HG03103 (cell line): ENCODE measurements at regions not wholly inside any gene's neighbourhood (a gene's known extent, or its start where the extent isn't known, plus 50 kb on each side); places are given as distances from the start of the nearest gene placed in this dataset.
"Not testable (repeated sequence)": the region's sequence is repeated elsewhere in the genome, so short reads cannot be mapped to it uniquely, and the experiment has no call there.

ENCODE experiments used
- ATAC-seq: cut with Tn5 transposase; IDR thresholded peaks from one replicate; pipeline ENCODE4 v1.9.1; 2021; ENCODE audit warnings: low read depth; ENCODE audit not compliant: unreplicated experiment

DNA sequence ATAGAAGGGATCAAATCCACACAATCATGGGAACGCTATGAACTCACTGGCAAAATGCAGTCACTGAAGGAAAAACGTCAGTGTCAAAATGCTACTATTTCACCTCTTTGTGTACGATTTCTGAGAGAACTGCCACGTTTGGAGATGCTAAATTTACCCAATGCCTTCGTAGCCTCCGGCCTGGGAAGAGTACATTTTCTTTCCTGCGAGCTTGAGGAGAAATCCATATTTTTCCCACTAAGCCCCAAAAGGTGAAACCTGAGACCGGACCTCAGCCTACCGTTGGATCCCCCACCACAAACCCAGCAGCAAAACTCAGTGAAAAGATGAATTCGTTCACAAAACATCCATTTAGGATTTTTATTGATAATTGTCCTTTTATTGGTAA is 131.7 kb downstream of the GPX5 start:
- no peak for ATAC-seq

DNA sequence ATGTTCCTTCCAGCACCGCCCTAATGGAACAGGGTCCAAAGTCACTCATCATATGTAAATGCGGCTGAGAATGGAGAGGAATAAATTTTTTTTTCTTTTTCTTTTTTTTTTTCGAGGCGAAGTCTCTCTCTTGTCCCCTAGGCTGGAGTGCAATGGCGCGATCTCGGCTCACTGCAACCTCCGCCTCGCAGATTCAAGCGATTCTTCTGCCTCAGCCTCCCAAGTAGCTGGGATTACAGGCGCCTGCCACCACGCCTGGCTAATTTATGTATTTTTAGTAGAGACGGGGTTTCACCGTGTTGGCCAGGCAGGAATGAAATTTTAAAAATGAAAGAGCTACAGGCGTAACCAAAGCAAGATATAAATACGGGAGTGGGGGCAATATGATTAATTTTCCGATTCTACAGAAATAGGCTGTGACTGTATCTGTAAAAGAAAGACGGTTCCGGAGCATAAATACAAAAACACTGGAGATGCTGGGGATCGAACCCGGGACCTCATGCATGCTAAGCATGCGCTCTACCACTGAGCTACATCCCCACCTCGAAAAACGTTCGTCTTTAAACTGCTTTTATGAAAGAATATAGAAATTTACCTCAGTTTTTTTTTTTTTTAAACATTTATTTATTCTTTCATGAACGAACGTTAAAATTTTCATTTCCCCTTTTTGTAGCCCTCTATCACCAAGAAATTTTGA is 132.2 kb downstream of the GPX5 start:
- no peak for ATAC-seq

DNA sequence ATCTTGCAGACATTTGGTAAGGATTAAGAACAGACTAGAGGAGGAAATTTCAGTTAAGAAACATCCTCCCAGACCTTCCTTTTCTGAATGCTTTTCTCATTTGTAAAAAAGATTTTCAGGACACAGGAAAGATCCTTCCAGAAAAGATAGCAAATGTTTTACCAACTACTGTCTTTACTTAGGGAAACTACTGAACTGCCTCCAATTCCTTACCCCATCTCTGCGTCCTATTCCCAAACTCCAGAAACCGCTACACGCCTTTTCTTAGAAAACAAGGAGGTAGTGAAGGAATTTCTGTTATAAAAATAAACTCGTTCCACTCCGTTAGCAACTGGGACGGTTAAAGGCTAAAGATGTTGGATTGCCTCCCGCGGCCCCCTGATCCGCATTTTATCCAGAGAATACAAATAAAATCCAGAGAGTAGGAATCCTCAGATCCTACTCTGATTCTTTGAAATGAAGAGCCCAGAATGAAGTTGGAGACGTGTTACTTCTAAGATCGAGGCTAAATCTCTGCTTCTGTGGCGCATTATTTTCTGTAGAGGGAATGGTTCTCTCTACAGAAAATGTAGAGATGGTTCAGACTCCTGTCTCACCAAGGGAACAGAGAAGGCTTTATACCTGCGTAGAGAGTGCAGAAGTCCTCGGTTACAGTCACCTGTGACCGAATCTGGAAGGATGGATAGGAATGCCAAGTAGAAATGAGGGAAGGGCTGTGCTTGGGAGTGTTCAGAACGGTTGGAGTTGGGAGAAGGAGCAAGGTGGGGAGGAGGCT is 133.0 kb downstream of the GPX5 start:
- no peak for ATAC-seq

DNA sequence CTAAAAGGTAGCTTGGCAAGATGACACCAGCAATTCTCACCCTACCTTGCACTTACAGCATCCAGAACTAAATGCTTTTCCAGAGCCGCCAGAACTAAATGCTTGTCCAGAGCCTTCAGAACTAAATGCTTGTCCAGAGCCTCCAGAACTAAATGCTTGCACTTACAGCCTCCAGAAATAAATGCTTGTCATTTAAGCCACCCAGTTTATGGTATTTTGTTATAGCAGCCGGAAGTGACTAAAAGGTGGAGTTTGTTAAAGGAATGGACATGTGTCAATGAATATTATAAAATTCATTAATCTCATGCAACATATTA is 133.5 kb downstream of the GPX5 start:
- ATAC-seq: no peak

DNA sequence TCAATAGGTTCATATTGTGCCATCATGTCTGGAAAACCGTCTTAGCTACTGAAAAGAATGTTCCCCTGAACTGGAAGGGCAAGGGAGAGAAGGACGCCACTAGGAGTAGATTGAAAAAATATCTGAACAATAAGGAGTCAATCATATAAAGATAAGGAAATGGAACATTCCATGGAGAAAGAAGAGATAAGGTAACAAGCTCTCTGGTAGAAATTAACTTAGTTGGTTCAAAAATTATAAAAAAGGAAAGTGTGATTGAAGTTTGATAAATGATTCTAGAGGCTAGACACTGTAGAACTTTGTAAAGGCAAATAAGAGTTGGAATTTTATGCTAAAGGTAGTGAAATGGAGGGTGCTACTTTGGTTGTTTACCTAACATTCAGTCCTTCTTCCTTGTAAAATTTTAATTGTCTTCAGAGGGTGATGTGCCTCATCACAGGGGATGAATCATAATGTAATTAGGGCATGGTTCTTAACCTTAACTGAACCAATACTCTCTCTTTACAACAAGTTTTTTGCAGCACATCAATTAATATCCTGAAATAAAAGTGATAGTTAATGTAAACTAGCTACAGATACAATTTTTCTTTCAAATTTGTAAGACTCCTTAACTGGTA is 135.5 kb downstream of the GPX5 start:
- ATAC-seq: no peak

DNA sequence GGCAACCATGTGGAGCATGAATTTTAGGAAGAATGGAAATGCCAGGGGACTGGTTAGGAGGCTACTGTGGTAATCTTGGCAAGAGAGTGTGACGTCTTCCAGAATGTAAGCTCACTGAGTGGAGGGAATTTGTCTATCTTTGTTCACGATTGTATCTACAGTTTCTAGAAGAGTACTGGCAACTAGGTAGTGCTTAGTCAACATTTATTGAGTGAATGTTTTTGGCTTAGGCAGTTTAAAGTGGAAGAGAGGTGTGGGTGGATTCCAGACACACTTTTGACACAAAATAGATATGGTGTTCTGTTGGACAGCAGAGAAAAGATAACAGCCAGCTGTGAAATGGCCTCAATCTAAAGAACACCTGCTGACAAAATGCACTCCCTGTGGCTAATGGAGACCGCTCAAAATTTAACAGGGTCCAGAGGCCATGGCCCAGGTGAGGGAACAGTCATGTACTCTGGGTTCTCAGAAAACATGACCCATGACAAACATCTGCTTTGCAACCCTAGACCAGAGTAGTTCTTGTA is 139.3 kb downstream of the GPX5 start:
- ATAC-seq: no peak

DNA sequence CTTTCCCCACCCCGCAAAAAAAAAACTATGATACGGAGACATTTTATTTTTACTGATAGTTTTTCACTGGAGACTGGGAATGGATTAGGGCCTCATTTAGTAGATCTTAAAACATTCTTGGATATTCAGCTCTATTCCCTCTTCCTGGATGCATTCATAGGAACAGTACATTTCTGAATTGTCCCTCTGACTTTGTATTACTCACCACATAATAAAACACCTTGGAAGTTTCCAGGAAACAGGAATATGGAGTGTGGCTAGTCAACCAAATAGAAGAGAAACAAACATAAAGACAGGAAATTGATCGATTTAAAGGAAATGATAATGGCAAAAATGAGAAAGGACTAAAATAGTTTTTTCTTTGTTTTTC is 147.7 kb downstream of the GPX5 start:
- no peak for ATAC-seq

DNA sequence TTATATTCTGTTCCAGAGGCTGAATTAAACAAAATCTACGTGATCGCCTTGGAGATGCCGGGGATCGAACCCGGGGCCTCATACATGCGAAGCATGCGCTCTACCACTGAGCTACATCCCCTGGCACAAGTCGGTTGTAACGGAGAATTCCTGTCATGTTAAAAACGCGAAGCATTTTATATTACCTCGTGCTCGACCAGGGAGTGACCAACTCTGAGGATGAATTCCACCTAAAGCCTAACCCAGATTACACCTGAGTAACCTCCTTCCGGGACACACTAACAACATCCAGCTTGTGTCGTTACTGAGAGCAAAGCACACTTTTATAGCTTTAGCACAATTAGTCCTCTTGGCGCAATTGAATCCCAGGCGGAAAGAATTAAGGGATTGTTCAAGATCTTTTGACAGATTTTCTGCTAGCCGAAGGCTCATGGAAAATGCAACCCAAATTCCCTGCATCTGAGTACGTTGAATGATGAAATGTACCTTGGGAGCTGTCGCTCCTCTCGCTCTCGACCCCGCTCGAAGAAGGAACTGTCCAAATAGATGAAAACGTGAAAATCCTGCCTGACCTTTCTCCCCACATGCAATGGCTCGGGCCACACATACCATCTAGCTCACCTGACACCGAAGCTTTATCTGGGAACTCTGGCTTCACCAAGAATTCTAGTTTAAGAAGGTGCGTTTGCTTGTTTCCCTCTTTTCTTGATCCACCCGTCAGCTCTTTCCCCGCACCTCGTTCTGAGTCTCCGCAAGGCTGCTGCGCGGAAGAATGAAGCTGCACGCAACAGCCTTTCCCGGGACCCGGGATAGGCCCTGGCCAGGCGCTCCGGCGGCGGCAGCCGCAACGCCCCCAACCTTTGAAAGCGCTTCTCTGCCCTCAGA is 148.3 kb downstream of the GPX5 start:
- ATAC-seq: no peak

DNA sequence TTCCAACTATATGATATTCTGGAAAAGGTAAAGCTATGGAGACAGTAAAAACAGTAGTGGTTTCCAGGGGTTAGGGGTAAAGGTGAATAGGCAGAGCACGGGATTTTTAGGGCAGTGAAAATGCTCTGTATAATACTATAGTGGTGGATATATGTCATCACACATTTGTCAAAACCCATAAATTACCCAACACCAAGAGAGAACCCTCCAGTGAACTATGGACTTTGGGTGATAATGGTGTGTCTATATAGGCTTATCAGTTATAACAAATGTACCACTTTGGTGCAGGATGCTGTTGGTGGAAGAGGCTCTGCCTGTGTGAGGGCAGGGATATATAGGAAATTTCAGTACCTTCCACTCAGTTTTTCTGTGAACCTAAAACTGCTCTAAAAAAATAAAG is 149.9 kb downstream of the GPX5 start:
- ATAC-seq: no peak

DNA sequence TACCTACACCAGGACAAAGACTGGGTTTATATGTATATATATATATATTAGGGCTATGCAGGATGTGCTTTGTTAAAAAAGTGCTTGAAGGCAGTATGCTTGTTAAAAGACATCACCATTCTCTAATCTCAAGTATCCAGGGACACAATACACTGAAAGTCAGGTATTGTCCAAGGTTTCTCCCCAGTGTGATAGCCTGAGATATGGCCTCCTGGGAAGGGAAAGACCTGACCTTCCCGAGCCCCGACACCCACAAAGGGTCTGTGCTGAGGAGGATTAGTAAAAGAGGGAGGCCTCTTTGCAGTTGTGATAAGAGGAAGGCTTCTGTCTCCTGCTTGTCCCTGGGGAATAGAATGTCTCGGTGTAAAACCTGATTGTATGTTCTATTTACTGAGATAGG is 156.9 kb downstream of the GPX5 start:
- ATAC-seq: no peak

DNA sequence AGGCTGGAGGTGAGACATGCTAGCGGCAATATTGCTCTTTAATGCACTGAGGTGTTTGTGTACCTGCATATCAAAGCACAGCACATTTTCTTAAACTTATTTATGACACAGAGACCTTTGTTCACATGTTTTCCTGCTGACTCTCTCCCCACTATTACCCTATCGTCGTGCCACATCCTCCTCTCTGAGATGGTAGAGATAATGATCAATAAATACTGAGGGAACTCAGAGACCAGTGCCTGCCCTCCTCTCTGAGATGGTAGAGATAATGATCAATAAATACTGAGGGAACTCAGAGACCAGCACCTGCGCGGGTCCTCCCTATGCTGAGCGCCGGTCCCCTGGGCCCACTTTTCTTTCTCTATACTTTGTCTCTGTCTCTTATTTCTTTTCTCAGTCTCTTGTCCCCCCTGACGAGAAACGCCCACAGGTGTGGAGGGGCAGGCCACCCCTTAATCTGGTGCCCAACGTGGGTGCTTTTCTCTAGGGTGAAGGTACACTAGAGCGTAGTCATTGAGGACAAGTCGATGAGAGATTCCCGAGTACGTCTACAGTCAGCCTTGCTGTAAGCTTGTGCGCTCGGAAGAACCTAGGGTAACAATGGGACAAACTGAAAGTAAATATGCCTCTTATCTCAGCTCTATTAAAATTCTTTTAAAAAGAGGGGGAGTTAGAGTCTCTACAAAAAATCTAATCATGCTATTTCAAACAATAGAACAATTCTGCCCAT is 157.4 kb downstream of the GPX5 start:
- ATAC-seq: not testable (repeated sequence)

DNA sequence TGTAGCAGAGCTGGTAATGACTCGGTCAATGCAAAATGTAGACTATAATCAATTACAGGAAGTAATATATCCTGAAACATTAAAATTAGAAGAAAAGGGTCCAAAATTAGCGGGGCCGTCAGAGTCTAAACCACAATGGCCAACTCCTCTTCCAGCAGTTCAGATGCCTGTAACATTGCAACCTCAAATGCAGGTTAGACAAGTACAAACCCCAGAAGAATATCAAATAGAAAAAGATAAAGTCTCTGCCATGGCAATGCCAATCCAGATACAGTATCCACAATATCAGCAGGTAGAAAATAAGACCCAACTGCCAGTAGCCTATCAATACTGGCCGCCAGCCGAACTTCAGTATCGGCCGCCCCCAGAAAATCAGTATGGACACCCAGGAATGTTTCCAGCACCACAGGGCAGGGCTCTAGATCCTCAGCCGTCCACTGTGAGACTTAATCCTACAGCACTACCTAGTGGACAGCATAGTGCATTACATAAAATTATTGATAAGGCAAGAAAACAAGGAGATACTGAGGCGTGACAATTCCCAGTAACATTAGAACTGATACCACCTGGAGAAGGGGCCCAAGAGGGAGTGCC is 158.4 kb downstream of the GPX5 start:
- no peak for ATAC-seq

DNA sequence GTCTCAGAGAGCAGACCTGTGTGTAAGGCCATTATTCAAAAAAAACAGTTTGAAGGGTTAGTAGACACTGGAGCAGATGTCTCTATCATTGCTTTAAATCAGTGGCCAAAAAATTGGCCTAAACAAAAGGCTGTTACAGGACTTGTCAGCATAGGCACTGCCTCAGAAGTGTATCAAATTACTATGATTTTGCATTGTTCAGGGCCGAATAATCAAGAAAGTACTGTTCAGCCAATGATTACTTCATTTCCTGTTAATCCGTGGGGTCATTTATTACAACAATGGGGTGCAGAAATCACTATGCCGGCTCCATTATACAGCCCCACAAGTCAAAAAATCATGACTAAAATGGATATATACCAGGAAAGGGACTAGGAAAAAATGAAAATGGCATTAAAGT is 160.3 kb downstream of the GPX5 start:
- ATAC-seq: not testable (repeated sequence)

DNA sequence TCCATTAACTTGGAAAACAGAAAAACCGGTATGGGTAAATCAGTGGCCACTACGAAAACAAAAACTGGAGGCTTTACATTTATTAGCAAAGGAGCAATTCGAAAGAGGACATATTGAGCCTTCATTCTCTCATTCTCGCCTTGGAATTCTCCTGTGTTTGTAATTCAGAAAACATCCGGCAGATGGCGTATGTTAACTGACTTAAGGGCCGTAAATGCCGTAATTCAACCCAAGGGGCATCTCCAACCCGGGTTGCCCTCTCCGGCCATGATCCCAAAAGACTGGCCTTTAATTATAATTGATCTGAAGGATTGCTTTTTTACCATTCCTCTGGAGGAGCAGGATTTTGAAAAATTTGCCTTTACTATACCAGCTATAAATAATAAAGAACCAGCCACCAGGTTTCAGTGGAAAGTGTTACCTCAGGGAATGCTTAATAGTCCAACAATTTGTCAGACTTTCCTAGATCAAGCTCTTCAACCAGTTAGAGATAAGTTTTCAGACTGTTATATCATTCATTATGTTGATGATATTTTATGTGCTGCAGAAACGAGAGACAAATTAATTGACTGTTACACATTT is 160.9 kb downstream of the GPX5 start:
- not testable (repeated sequence) for ATAC-seq

DNA sequence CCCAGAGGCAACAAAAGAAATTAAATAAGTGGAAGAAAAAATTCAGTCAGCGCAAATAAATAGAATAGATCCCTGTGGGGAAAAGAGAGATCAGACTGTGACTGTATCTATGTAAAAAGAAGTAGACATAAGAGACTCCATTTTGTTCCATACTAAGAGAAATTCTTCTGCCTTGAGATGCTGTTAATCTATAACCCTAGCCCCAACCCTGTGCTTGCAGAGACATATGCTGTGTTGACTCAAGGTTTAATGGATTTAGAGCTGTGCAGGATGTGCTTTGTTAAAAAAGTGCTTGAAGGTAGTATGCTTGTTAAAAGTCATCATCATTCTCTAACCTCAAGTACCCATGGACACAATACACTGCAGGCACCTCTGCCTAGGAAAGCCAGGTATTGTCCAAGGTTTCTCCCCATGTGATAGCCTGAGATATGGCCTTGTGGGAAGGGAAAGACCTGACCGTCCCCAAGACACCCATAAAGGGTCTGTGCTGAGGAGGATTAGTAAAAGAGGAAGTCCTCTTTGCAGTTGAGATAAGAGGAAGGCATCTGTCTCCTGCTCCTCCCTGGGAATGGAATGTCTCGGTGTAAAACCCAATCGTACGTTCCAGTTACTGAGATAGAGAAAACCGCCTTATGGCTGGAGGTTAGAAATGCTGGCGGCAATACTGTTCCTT is 161.8 kb downstream of the GPX5 start:
- ATAC-seq: not testable (repeated sequence)

DNA sequence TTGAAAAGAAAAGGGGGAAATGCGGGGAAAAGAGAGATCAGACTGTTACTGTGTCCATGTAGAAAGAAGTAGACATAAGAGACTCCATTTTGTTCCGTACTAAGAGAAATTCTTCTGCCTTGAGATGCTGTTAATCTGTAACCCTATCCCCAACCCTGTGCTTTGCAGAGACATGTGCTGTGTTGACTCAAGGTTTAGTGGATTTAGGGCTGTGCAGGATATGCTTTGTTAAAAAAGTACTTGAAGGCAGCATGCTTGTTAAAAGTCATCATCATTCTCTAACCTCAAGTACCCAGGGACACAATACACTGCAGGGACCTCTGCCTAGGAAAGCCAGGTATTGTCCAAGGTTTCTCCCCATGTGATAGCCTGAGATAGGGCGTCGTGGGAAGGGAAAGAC is 166.3 kb downstream of the GPX5 start:
- ATAC-seq: not testable (repeated sequence)

DNA sequence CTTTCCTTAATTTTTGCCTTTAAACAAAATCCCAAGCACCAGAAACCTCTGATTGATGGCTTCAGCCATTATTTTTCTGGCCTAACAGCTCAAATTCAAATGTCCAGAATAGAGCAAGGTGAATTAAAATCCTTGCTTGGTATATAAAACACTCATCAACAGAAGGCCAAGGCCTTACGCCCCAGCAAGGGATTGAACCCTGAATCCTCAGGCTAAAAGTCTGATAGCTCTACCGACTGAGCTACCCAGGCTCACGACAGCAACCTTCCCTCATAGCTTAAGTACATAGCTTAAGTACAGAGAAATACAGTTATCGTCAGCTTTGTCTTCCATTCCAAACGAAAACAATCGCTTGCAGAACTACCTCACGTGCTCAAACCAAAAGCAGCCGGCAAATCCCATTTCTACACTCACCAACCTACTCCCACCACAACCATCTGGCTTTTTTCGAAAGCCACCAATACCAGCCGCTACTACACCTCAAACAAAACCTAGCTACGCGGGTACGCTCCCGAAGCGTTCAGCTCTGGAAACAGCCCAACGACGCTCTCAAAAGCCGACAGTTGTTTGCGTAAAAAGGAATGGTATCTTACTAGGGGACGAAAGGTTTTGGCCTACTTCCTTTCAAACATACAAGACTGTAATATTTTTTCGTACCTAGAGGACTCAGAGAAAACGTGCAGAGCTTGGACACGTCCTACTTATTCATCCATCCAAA is 167.5 kb downstream of the GPX5 start:
- no peak for ATAC-seq

DNA sequence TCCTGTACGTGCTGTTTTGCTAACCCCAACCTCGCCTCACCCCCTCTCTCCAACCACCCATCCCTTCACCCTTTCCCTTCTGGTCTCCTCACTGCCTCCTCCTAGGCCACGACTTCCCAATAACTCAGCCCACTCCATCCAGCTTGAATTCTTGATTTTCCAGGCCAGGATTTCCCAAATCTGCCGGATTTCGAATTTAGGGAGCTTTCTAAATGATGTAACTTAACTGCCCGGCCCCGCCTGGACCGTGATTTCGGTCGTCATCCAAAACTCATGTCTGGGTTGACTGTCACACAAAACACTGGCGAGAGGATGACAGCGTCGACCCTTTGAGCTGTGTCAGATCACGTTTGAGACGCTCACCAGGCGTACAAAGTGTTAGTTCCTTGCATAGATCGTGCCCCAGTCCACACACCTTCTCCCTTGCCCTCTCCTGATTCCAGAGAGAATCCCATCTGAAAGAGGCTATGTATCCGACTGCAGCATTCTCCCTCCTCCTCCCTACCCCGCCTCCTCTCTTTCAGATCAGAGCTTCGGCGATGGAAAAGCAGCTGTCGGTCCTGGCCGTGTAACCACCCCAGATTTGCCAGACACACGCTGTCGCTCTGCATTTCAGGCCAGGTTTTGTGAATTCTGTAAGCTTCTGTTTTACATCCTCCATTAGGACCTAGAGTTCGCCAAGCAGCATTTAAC is 168.2 kb downstream of the GPX5 start:
- ATAC-seq: no peak
